PC-3 (cell line): ENCODE measurements at regions not wholly inside any gene's neighbourhood (a gene's known extent, or its start where the extent isn't known, plus 50 kb on each side); places are given as distances from the start of the nearest gene placed in this dataset.

Experiments
- ATAC-seq: fragments of 200-7000 bp; cut with Tn5 transposase; 2 replicates; pipeline ENCODE4 v1.9.1; 2020; ENCODE audit warnings: mild to moderate bottlenecking, moderate library complexity
- BruUV-seq: library from RNA; stranded (reverse); fragments of 400-500 nt; replicated peaks from 2 replicates; lab custom pipeline; 2021; lab: Mats Ljungman, UMichigan
- CTCF ChIA-PET: fragments of 300-600 bp; sonication (Branson Sonifier 250); formaldehyde crosslinking; loops from one replicate; lab custom pipeline; 2022; ENCODE audit warnings: antibody characterized with exemption; lab: Charles Lee
- POLR2A ChIA-PET: fragments of 300-600 bp; sonication (Branson Sonifier 250); formaldehyde crosslinking; loops from one replicate; lab custom pipeline; 2022; ENCODE audit warnings: antibody characterized with exemption; ENCODE audit not compliant: unreplicated experiment; lab: Charles Lee
- DNase-seq: peaks from one replicate; pipeline ENCODE4 v3.0.0-alpha.2; 2015
- H2AFZ ChIP-seq: fragments of 300-600 bp; sonication (generic); 2 replicates; pipeline ENCODE4 v1.6.0; 2016; ENCODE audit warnings: antibody characterized with exemption, low read length
- H3F3A ChIP-seq: fragments of 300-600 bp; sonication (generic); one replicate; pipeline ENCODE4 v1.6.0; 2017; ENCODE audit warnings: antibody characterized with exemption, low read length, control low read depth, mild to moderate bottlenecking; ENCODE audit not compliant: unreplicated experiment
- H3K27ac ChIP-seq: fragments of 300-600 bp; sonication (generic); 2 replicates; pipeline ENCODE4 v1.5.1; 2016; ENCODE audit warnings: mild to moderate bottlenecking, low read length
- H3K27me3 ChIP-seq: fragments of 300-600 bp; sonication (generic); 2 replicates; pipeline ENCODE4 v1.6.1; 2016; ENCODE audit warnings: low read length, mixed read lengths
- H3K36me3 ChIP-seq: fragments of 300-600 bp; sonication (generic); 2 replicates; pipeline ENCODE4 v1.6.1; 2016; ENCODE audit warnings: low read depth, mixed run types, low read length, mixed read lengths
- H3K4me1 ChIP-seq: fragments of 300-600 bp; sonication (generic); 2 replicates; pipeline ENCODE4 v1.5.1; 2016; ENCODE audit warnings: low read length; ENCODE audit not compliant: insufficient read depth
- H3K4me2 ChIP-seq: fragments of 300-600 bp; sonication (generic); 2 replicates; pipeline ENCODE4 v1.6.0; 2016; ENCODE audit warnings: low read length
- H3K4me3 ChIP-seq: fragments of 300-600 bp; sonication (generic); 2 replicates; pipeline ENCODE4 v1.5.1; 2016; ENCODE audit warnings: mild to moderate bottlenecking, low read length, mixed read lengths
- H3K79me2 ChIP-seq: fragments of 300-600 bp; sonication (generic); 2 replicates; pipeline ENCODE4 v1.6.1; 2017; ENCODE audit warnings: low read length, mixed read lengths
- H3K9ac ChIP-seq: fragments of 300-600 bp; sonication (generic); 2 replicates; pipeline ENCODE4 v1.6.0; 2016; ENCODE audit warnings: mild to moderate bottlenecking, low read length
- H3K9me2 ChIP-seq: fragments of 300-600 bp; sonication (generic); replicated peaks from 2 replicates; pipeline ENCODE4 v1.6.1; 2016; ENCODE audit warnings: mixed run types, low read length, mixed read lengths
- H3K9me3 ChIP-seq: fragments of 300-600 bp; sonication (generic); 2 replicates; pipeline ENCODE4 v1.6.1; 2016; ENCODE audit warnings: low read length, mixed read lengths
- H4K20me1 ChIP-seq: fragments of 300-600 bp; sonication (generic); 2 replicates; pipeline ENCODE4 v1.6.1; 2016; ENCODE audit warnings: low read length, mixed read lengths
- CTCF ChIP-seq: fragments of 300-600 bp; sonication (generic); conservative IDR thresholded peaks from 2 replicates; pipeline ENCODE4 v1.5.1; 2017; ENCODE audit warnings: antibody characterized with exemption, low read depth, mild to moderate bottlenecking, low read length
- EZH2 ChIP-seq: fragments of 300-600 bp; sonication (generic); IDR thresholded peaks from one replicate; pipeline ENCODE4 v1.6.1; 2017; ENCODE audit warnings: antibody characterized with exemption, mild to moderate bottlenecking, low read length; ENCODE audit not compliant: unreplicated experiment
- EZH2phosphoT487 ChIP-seq: fragments of 300-600 bp; sonication (generic); IDR thresholded peaks from 2 replicates; pipeline ENCODE4 v1.6.1; 2018; ENCODE audit warnings: mild to moderate bottlenecking, antibody characterized with exemption, low read length, borderline replicate concordance
- intact Hi-C: fragments of 100-400 bp; cut with micrococcal nuclease; formaldehyde crosslinking; loops from 2 replicates; pipeline ENCODE4 v1.9.0; 2023

GRCh38 chr11:119539583-119539982 is 116.6 kb upstream of the THY1 start:
- Histone ChIP-seq H2AFZ (no peak overlapping the region), H3K4me1 (no peaks in the 10 kb centered on the region), H4K20me1 (no peaks in the 10 kb centered on the region), H3K4me2 (no peak overlapping the region), H3K27me3 (peaks cover 9% of the 10 kb centered on the region; the same call in 1 of the 2 replicates), H3K36me3 (no peaks in the 10 kb centered on the region), H3K27ac (no peak overlapping the region), H3K9ac (no peak overlapping the region), H3F3A (no peaks in the 10 kb centered on the region), H3K9me2 (no peaks in the 10 kb centered on the region), H3K4me3 (no peak overlapping the region), H3K79me2 (no peaks in the 10 kb centered on the region), H3K9me3 (no peaks in the 10 kb centered on the region)
- CTCF ChIA-PET = no interaction called here
- TF ChIP-seq EZH2phosphoT487 = no peak
- TF ChIP-seq CTCF = no peak
- no peak for TF ChIP-seq EZH2
- DNase-seq (no peak), ATAC-seq (no peak)
- POLR2A ChIA-PET = no interaction called here
- BruUV-seq = no TSS peak
- intact Hi-C loops = no loop called here

GRCh38 chr11:119538753-119539152 is 115.8 kb upstream of the THY1 start:
- no peak for ATAC-seq
- no TSS peak for BruUV-seq
- H3K4me1 ChIP-seq = no peaks in the 10 kb centered on the region
- no peak overlapping the region for H3K27ac ChIP-seq
- DNase-seq = no peak
- H3K4me2 ChIP-seq = no peak overlapping the region
- no peak for TF ChIP-seq EZH2
- TF ChIP-seq CTCF = no peak
- TF ChIP-seq EZH2phosphoT487 = no peak
- CTCF ChIA-PET = no interaction called here
- H3K9me3 ChIP-seq = no peaks in the 10 kb centered on the region
- H3K9me2 ChIP-seq = no peaks in the 10 kb centered on the region
- peaks cover 6% of the 10 kb centered on the region; the same call in 1 of the 2 replicates for H3K27me3 ChIP-seq
- H3K79me2 ChIP-seq = no peaks in the 10 kb centered on the region
- no peak overlapping the region for H3K9ac ChIP-seq
- no peaks in the 10 kb centered on the region for H4K20me1 ChIP-seq
- no peak overlapping the region for H2AFZ ChIP-seq
- H3K4me3 ChIP-seq = no peak overlapping the region
- POLR2A ChIA-PET = no interaction called here
- intact Hi-C loops = no loop called here
- H3K36me3 ChIP-seq = no peaks in the 10 kb centered on the region
- H3F3A ChIP-seq = no peaks in the 10 kb centered on the region

GRCh38 chr11:119537306-119538253 is 114.6 kb upstream of the THY1 start:
- ChIA-PET POLR2A (no interaction called here), CTCF (interaction anchor here (0.6 kb wide), 1 partner anchor 1366 kb away, joined by 4 read pairs; no protein-coding TSS in a partner anchor)
- Histone ChIP-seq H3K36me3 (no peaks in the 10 kb centered on the region), H3F3A (no peaks in the 10 kb centered on the region), H3K4me3 (no peak overlapping the region), H3K9ac (no peak overlapping the region), H3K9me2 (no peaks in the 10 kb centered on the region), H3K9me3 (no peaks in the 10 kb centered on the region), H4K20me1 (no peaks in the 10 kb centered on the region), H3K27ac (no peak overlapping the region), H3K4me1 (no peaks in the 10 kb centered on the region), H3K4me2 (no peak overlapping the region), H2AFZ (no peak overlapping the region), H3K79me2 (no peaks in the 10 kb centered on the region), H3K27me3 (no peaks in the 10 kb centered on the region)
- DNase-seq (no peak), ATAC-seq (no peak)
- BruUV-seq = no TSS peak
- intact Hi-C loops = no loop called here
- no peak for TF ChIP-seq EZH2
- no peak for TF ChIP-seq EZH2phosphoT487
- TF ChIP-seq CTCF = no peak
